Uterus (tissue), 3 donors: ENCODE measurements at regions not wholly inside any gene's neighbourhood (a gene's known extent, or its start where the extent isn't known, plus 50 kb on each side); places are given as distances from the start of the nearest gene placed in this dataset.

Experiments
- DNase-seq, 2 donors: peaks; one replicate each; pipeline ENCODE4 v3.0.0-alpha.2; 2019 to 2020
- H3K27ac ChIP-seq, 2 donors: fragments of 200-600 bp; sonication (generic); 1 replicate in 1 of 2; 2 replicates in 1 of 2; pipeline ENCODE4 v1.5.1; 2016 to 2018
- H3K27me3 ChIP-seq, 2 donors: fragments of 200-600 bp; sonication (generic); one replicate each; pipeline ENCODE4 v1.5.1; 2018 to 2019; ENCODE audit warnings: control low read depth in 1 of 2
- H3K36me3 ChIP-seq, 2 donors: fragments of 200-600 bp; sonication (generic); one replicate each; pipeline ENCODE4 v1.5.1; 2019; ENCODE audit warnings: control low read depth in 1 of 2
- H3K4me1 ChIP-seq, 2 donors: fragments of 200-600 bp; sonication (generic); one replicate each; pipeline ENCODE4 v1.5.1; 2018 to 2019; ENCODE audit warnings: control low read depth in 1 of 2
- H3K4me3 ChIP-seq, 2 donors: fragments of 200-600 bp; sonication (generic); 1 replicate in 1 of 2; 2 replicates in 1 of 2; pipeline ENCODE4 v1.5.1; 2018 to 2019; ENCODE audit warnings: mild to moderate bottlenecking in 1 of 2
- H3K9me3 ChIP-seq, 2 donors: fragments of 200-600 bp; sonication (generic); one replicate each; pipeline ENCODE4 v1.5.1; 2019; ENCODE audit warnings: control low read depth in 1 of 2
- CTCF ChIP-seq, 4 experiments: fragments of 200-600 bp in 2 of 4; fragments of 450-650 bp in 2 of 4; sonication (generic) in 2 of 4; IDR thresholded peaks; one replicate each; pipeline ENCODE4 v1.5.1; 2016 to 2019; ENCODE audit warnings: antibody characterized with exemption in 4 of 4, mild to moderate bottlenecking in 2 of 4, moderate library complexity in 1 of 4
- POLR2A ChIP-seq, 2 donors: fragments of 450-650 bp; IDR thresholded peaks; one replicate each; pipeline ENCODE4 v1.6.1; 2016; ENCODE audit warnings: antibody characterized with exemption in 2 of 2, mild to moderate bottlenecking in 1 of 2, moderate library complexity in 1 of 2
- intact Hi-C: fragments of 100-400 bp; cut with DNase I; formaldehyde crosslinking; loops from one replicate; pipeline ENCODE4 v1.15.1; 2023; ENCODE audit warnings: low total_unique reads
- donor health status: DM: yes; HTN: yes; CAD: no.

DNA sequence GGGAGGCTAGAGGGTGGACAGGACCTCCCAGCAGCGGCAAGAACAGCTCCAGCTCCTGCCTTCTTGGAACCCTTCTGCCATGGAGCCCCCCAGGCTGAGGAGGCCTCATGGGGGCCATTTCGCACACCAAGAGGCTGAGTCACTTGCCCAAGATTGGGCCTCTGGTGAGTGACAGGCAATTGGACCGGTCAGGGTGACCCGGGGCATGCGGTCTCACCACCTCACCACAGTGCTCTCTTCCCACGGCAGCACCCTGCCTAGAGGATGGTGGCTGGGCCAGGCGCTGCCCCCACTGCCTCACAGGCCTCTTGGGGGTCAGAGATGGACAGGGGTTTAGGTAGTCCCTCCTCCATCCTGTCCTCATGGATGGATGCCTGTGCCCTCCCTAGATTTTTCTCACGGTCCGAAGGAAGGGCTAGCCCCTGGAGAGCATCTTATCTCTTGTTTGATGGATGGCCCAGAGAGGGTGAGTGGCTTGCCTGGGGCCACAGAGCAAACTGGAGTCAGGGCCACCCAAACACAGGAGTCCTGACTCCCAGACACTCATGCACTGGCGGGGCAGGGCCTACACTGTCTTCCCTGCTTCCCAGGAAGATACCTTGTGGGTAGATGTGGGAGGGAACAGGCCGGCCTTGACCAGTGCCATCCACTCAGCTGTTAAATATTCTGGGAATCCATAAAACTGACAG lies 119.2 kb downstream of the INHBB start:
- Histone ChIP-seq H3K27ac (no peak overlapping the region), H3K27me3 (no peaks in the 10 kb centered on the region), H3K9me3 (no peaks in the 10 kb centered on the region), H3K4me1 (peaks cover 0 to 7% of the 10 kb centered on the region in 2 donors), H3K4me3 (no peak overlapping the region), H3K36me3 (no peaks in the 10 kb centered on the region)
- no peak for TF ChIP-seq POLR2A (IDR thresholded peaks at IDR 0.05)
- no peak for TF ChIP-seq CTCF (IDR thresholded peaks at IDR 0.05)
- DNase-seq: no peak
- intact Hi-C loops: no loop called here

GRCh38 chr2:120465701-120465988 lies 119.7 kb downstream of the INHBB start:
- no peak for DNase-seq
- Histone ChIP-seq H3K4me1 (peaks cover 0 to 7% of the 10 kb centered on the region in 2 donors), H3K4me3 (no peak overlapping the region), H3K27ac (no peak overlapping the region), H3K27me3 (no peaks in the 10 kb centered on the region), H3K9me3 (no peaks in the 10 kb centered on the region), H3K36me3 (no peaks in the 10 kb centered on the region)
- intact Hi-C loops: no loop called here
- TF ChIP-seq CTCF (IDR thresholded peaks at IDR 0.05) (no peak), POLR2A (IDR thresholded peaks at IDR 0.05) (no peak)

GRCh38 chr2:120465989-120466703 lies 120.2 kb downstream of the INHBB start:
- H3K27ac ChIP-seq: no peak overlapping the region
- TF ChIP-seq CTCF (IDR thresholded peaks at IDR 0.05) (no peak), POLR2A (IDR thresholded peaks at IDR 0.05) (no peak)
- H3K27me3 ChIP-seq: no peaks in the 10 kb centered on the region
- H3K4me1 ChIP-seq: peaks cover 0 to 7% of the 10 kb centered on the region in 2 donors
- H3K9me3 ChIP-seq: no peaks in the 10 kb centered on the region
- DNase-seq: no peak
- no peaks in the 10 kb centered on the region for H3K36me3 ChIP-seq
- intact Hi-C loops: no loop called here
- no peak overlapping the region for H3K4me3 ChIP-seq

- intact Hi-C loops: no loop called here
- H3K9me3 ChIP-seq: no peaks in the 10 kb centered on the region
- TF ChIP-seq CTCF (IDR thresholded peaks at IDR 0.05) (no peak), POLR2A (IDR thresholded peaks at IDR 0.05) (no peak)
- no peaks in the 10 kb centered on the region for H3K36me3 ChIP-seq
- no peaks in the 10 kb centered on the region for H3K27me3 ChIP-seq
- peaks cover 0 to 7% of the 10 kb centered on the region in 2 donors for H3K4me1 ChIP-seq
- no peak overlapping the region for H3K4me3 ChIP-seq
- H3K27ac ChIP-seq: no peak overlapping the region
- no peak for DNase-seq
Measured at GRCh38 chr2:120466704-120467054, 120.7 kb downstream of the INHBB start.

DNA sequence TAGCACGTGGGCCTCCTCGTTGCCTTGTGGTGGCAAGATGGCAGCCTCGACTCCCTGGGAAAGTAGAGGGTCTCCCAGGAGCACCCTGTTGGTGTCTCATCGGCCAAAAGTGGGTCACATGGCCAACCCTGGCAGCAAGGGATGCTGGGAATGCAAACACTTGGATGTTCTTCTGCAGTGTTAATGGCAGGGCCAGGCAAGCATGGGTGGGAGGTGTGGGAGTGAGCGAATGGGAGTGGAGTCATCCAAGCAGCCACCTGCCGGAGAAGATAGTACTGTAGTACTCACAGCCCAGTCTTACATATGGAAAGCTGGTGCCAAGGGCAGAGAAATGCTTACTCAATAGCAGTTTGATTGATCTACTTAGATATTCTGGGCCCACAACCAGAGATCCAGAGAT lies 122.2 kb downstream of the INHBB start:
- TF ChIP-seq POLR2A (IDR thresholded peaks at IDR 0.05) (no peak), CTCF (IDR thresholded peaks at IDR 0.05) (no peak)
- no peak for DNase-seq
- no peaks in the 10 kb centered on the region for H3K36me3 ChIP-seq
- H3K27ac ChIP-seq: peak overlapping the region; percentile 82 to 84
- H3K27me3 ChIP-seq: no peaks in the 10 kb centered on the region
- intact Hi-C loops: no loop called here
- peaks cover 0 to 7% of the 10 kb centered on the region in 2 donors for H3K4me1 ChIP-seq
- H3K4me3 ChIP-seq: no peak overlapping the region
- no peaks in the 10 kb centered on the region for H3K9me3 ChIP-seq
